Testis (tissue), 2 donors: ENCODE measurements at regions not wholly inside any gene's neighbourhood (a gene's known extent, or its start where the extent isn't known, plus 50 kb on each side); places are given as distances from the start of the nearest gene placed in this dataset.

Source experiments
- DNase-seq: peaks from one replicate; pipeline ENCODE4 v3.0.0-alpha.2; 2019
- H3K27ac ChIP-seq, 2 donors: fragments of 200-600 bp; sonication (generic); one replicate each; pipeline ENCODE4 v1.5.1; 2019
- H3K27me3 ChIP-seq: fragments of 200-600 bp; sonication (generic); one replicate; pipeline ENCODE4 v1.5.1; 2019
- H3K36me3 ChIP-seq: fragments of 200-600 bp; sonication (generic); one replicate; pipeline ENCODE4 v1.5.1; 2017; ENCODE audit warnings: low read depth; ENCODE audit errors: missing control alignments
- H3K4me1 ChIP-seq: fragments of 200-600 bp; sonication (generic); one replicate; pipeline ENCODE4 v1.5.1; 2019
- H3K4me3 ChIP-seq, 2 donors: fragments of 200-600 bp; sonication (generic); one replicate each; pipeline ENCODE4 v1.5.1; 2017 to 2019
- H3K9me3 ChIP-seq: fragments of 200-600 bp; sonication (generic); one replicate; pipeline ENCODE4 v1.5.1; 2017
- POLR2A ChIP-seq: fragments of 450-650 bp; IDR thresholded peaks from one replicate; pipeline ENCODE4 v1.6.1; 2017; ENCODE audit warnings: antibody characterized with exemption, mild to moderate bottlenecking, moderate library complexity
- WGBS, 2 donors: methylation state at CpG; one replicate each; pipeline ENCODE4 v1.1.5; 2018; 5-methylcytosine and 5-hydroxymethylcytosine counted together
- intact Hi-C: fragments of 100-400 bp; cut with DNase I; formaldehyde crosslinking; loops from one replicate; pipeline ENCODE4 v1.15.1; 2023; ENCODE audit warnings: low total_unique reads
- TF ChIP-seq, protein P1 (sequence below), 3 experiments: fragments of 450-650 bp in 2 of 3; fragments of 200-600 bp in 1 of 3; sonication (generic) in 1 of 3; IDR thresholded peaks; one replicate each; pipeline ENCODE4 v1.5.1; 2016 to 2019; ENCODE audit warnings: antibody characterized with exemption in 3 of 3, mild to moderate bottlenecking in 2 of 3, moderate library complexity in 1 of 3

DNA sequence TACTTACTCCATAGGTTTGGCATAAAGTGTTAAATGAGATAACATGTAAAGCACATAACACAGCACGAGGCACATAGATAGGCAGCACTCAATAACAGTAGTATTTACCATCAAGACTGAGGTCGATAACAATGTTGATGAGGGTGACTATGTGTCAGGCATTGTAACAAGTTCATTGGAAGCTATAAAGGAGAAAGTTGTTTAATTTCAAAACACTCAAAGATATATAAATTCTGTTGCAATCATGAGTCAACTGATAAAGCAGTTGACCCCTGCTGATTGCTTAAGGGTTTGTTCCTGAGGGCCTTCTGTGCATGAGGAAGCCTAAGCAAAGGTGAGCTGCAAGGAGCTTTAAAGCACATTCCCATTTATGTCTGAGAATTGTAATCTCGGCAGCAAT is 760.5 kb downstream of the SATB2 start:
- intact Hi-C loops, result no loop called here
- 83 to 86% methylated on average over 3 of the region's 3 CpGs for WGBS, 2 donors
- Histone ChIP-seq H3K27ac (no peak overlapping the region), H3K9me3 (no peaks in the 10 kb centered on the region), H3K4me3 (no peak overlapping the region), H3K27me3 (no peaks in the 10 kb centered on the region), H3K4me1 (no peaks in the 10 kb centered on the region), H3K36me3 (no peaks in the 10 kb centered on the region)
- DNase-seq, result no peak
- no peak for TF ChIP-seq POLR2A
- TF ChIP-seq, protein P1, sequence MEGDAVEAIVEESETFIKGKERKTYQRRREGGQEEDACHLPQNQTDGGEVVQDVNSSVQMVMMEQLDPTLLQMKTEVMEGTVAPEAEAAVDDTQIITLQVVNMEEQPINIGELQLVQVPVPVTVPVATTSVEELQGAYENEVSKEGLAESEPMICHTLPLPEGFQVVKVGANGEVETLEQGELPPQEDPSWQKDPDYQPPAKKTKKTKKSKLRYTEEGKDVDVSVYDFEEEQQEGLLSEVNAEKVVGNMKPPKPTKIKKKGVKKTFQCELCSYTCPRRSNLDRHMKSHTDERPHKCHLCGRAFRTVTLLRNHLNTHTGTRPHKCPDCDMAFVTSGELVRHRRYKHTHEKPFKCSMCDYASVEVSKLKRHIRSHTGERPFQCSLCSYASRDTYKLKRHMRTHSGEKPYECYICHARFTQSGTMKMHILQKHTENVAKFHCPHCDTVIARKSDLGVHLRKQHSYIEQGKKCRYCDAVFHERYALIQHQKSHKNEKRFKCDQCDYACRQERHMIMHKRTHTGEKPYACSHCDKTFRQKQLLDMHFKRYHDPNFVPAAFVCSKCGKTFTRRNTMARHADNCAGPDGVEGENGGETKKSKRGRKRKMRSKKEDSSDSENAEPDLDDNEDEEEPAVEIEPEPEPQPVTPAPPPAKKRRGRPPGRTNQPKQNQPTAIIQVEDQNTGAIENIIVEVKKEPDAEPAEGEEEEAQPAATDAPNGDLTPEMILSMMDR (IDR thresholded peaks at IDR 0.05), result no peak

GRCh38 chr2:198695879-198696278 is 761.9 kb downstream of the SATB2 start:
- no peak overlapping the region for H3K27ac ChIP-seq
- intact Hi-C loops, result no loop called here
- no peaks in the 10 kb centered on the region for H3K36me3 ChIP-seq
- no peak for DNase-seq
- no peak for TF ChIP-seq POLR2A
- H3K27me3 ChIP-seq, result no peaks in the 10 kb centered on the region
- H3K9me3 ChIP-seq, result no peaks in the 10 kb centered on the region
- no peak overlapping the region for H3K4me3 ChIP-seq
- no peaks in the 10 kb centered on the region for H3K4me1 ChIP-seq

DNA sequence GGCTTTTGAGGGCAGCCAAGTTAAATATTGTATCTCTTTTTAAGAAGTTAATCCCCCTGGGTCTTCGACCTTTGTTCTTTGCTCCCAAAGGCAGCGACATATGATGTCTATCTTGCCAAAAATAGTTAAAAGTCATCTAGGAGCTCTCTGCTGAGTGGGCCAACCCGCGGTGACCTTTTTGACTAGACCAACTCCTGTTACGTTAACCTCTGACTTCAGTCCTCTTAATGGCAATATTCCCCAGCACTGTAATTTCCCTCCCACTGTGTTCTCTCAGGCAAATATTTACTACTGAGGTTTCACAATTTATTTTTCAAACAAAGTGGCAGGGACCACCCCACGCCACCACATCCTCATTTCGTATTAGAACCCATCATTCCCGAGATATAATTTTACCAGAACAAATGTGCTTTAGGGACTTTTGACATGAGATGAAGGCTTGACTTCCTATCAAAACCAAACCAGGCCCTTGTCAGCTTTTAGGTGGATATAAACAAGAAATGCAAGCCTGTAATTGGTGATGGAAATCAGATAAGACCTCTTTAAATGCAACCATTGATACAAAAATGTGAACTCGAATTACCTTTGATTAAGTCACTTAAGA is 764.7 kb downstream of the SATB2 start:
- intact Hi-C loops, result no loop called here
- no peak overlapping the region for H3K4me3 ChIP-seq
- no peaks in the 10 kb centered on the region for H3K36me3 ChIP-seq
- TF ChIP-seq POLR2A, result no peak
- TF ChIP-seq, protein P1 (IDR thresholded peaks at IDR 0.05), result no peak
- WGBS, 2 donors, result 66 to 71% methylated on average over 9 of the region's 9 CpGs
- H3K9me3 ChIP-seq, result no peaks in the 10 kb centered on the region
- DNase-seq, result no peak
- no peaks in the 10 kb centered on the region for H3K27me3 ChIP-seq
- no peak overlapping the region for H3K27ac ChIP-seq
- no peaks in the 10 kb centered on the region for H3K4me1 ChIP-seq

DNA sequence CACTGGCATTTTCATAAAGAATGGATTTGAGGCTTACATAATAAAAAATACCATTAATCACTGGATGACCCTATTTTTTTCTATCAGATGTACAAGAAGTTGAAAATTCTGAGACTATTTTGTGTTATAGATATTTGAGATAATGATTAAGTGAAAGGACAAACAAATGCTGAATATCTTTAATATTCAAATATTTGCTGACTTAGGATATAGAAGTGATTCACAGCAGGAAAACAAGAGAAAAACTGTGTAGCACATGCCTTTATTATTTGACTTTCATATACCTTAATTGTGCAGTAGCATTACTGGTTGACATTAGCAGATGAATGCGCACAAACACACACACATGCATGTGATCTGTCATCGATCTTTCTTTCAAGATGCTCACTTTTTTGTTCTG is 766.5 kb downstream of the SATB2 start:
- no peaks in the 10 kb centered on the region for H3K27me3 ChIP-seq
- no peak overlapping the region for H3K27ac ChIP-seq
- no peak overlapping the region for H3K4me3 ChIP-seq
- no peaks in the 10 kb centered on the region for H3K36me3 ChIP-seq
- WGBS, 2 donors, result 92 to 98% methylated on average over 2 of the region's 2 CpGs
- no peak for TF ChIP-seq POLR2A
- TF ChIP-seq, protein P1 (IDR thresholded peaks at IDR 0.05), result no peak
- DNase-seq, result no peak
- intact Hi-C loops, result no loop called here
- no peaks in the 10 kb centered on the region for H3K9me3 ChIP-seq
- H3K4me1 ChIP-seq, result no peaks in the 10 kb centered on the region

GRCh38 chr2:198664321-198664720 is 793.4 kb downstream of the SATB2 start:
- no peak overlapping the region for H3K27ac ChIP-seq
- H3K4me3 ChIP-seq, result no peak overlapping the region
- no peak for TF ChIP-seq POLR2A
- TF ChIP-seq, protein P1 (IDR thresholded peaks at IDR 0.05), result no peak
- WGBS, 2 donors, result 84 to 89% methylated on average over 2 of the region's 2 CpGs
- DNase-seq, result no peak
- H3K36me3 ChIP-seq, result no peaks in the 10 kb centered on the region
- H3K27me3 ChIP-seq, result no peaks in the 10 kb centered on the region
- H3K4me1 ChIP-seq, result no peaks in the 10 kb centered on the region
- intact Hi-C loops, result no loop called here
- H3K9me3 ChIP-seq, result no peaks in the 10 kb centered on the region
